Loucy (cell line): ENCODE measurements at regions not wholly inside any gene's neighbourhood (a gene's known extent, or its start where the extent isn't known, plus 50 kb on each side); places are given as distances from the start of the nearest gene placed in this dataset.

Source experiments
- EZH2phosphoT487 ChIP-seq: fragments of 200-600 bp; IDR thresholded peaks from 2 replicates; pipeline ENCODE4 v1.6.1; 2018; ENCODE audit warnings: antibody characterized with exemption, mild to moderate bottlenecking, moderate library complexity, borderline replicate concordance
- TF ChIP-seq, protein P1 (sequence below): fragments of 200-600 bp; sonication (generic); conservative IDR thresholded peaks from 2 replicates; pipeline ENCODE4 v1.5.1; 2014; ENCODE audit warnings: mild to moderate bottlenecking, antibody characterized with exemption, low read length

DNA sequence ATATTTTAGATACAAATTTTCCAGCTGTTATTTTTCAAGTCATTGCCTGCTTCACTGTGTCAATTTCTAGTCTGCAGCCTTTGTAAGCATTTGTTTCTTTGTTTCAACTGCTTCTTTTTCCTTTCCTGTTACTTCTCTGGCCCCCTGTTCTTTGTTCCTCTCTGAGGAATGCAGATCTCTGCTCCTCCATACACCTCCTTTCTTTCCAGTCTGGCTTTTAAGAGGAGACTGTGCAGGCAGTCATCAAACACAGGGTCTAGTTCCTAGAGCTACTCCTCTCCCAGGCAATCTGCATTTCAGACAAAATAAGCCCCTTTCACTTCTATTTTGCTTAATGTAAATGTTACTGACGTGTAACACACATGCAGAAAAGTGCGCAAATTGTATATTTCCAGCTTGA is 502.9 kb downstream of the PDCD6IP start:
- TF ChIP-seq, protein P1, sequence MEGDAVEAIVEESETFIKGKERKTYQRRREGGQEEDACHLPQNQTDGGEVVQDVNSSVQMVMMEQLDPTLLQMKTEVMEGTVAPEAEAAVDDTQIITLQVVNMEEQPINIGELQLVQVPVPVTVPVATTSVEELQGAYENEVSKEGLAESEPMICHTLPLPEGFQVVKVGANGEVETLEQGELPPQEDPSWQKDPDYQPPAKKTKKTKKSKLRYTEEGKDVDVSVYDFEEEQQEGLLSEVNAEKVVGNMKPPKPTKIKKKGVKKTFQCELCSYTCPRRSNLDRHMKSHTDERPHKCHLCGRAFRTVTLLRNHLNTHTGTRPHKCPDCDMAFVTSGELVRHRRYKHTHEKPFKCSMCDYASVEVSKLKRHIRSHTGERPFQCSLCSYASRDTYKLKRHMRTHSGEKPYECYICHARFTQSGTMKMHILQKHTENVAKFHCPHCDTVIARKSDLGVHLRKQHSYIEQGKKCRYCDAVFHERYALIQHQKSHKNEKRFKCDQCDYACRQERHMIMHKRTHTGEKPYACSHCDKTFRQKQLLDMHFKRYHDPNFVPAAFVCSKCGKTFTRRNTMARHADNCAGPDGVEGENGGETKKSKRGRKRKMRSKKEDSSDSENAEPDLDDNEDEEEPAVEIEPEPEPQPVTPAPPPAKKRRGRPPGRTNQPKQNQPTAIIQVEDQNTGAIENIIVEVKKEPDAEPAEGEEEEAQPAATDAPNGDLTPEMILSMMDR, result no peak
- TF ChIP-seq EZH2phosphoT487, result no peak
